ENCODE measurements at regions not wholly inside any gene's neighbourhood (a gene's known extent, or its start where the extent isn't known, plus 50 kb on each side); places are given as distances from the start of the nearest gene placed in this dataset.
"Not testable (repeated sequence)": the region's sequence is repeated elsewhere in the genome, so short reads cannot be mapped to it uniquely, and the experiment has no call there.

GRCh38 chr3:35120026-35120425, 519.3 kb upstream of the ARPP21 start:
- no peak for DNase-seq

- no peak for DNase-seq
Observed at GRCh38 chr3:35137612-35138011, 501.7 kb upstream of the ARPP21 start.

- no peak for DNase-seq
Observed at GRCh38 chr3:35141406-35141805, 497.9 kb upstream of the ARPP21 start.

GRCh38 chr3:35144011-35144410, 495.3 kb upstream of the ARPP21 start:
- DNase-seq, result no peak

DNA sequence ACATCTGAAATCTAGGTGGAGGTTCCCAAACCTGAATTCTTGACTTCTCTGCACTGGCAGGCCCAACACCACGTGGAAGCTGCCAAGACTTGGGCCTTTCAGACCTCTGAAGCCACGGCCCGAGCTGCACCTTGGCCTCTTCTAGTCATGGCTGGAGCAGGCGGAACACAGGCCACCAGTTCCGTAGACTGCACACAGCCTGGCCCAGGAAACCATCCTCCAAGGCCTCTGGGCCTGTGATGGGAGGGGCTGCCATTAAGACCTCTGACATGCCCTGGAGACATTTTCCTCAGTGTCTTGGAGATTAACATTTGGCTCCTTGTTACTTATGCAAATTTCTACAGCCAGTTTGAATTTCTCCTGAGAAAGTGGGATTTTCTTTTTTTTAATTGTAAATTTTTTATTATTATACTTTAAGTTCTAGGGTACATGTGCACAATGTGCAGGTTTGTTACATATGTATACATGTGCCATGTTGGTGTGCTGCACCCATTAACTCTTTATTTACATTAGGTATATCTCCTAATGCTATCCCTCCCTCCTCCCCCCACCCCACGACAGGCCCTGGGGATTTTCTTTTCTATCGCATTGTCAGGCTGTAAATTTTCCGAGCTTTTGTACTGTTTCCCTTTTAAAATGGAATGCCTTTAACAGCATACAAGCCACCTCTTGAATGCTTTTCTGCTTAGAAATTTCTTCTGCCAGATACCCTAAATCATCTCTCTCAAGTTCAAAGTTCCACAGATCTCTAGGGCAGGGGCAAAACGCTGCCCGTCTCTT, 492.9 kb upstream of the ARPP21 start:
- not testable (repeated sequence) for DNase-seq

GRCh38 chr3:35183927-35184675, 455.2 kb upstream of the ARPP21 start:
- DNase-seq, result no peak

GRCh38 chr3:35184775-35185174, 454.6 kb upstream of the ARPP21 start:
- DNase-seq, result no peak

DNA sequence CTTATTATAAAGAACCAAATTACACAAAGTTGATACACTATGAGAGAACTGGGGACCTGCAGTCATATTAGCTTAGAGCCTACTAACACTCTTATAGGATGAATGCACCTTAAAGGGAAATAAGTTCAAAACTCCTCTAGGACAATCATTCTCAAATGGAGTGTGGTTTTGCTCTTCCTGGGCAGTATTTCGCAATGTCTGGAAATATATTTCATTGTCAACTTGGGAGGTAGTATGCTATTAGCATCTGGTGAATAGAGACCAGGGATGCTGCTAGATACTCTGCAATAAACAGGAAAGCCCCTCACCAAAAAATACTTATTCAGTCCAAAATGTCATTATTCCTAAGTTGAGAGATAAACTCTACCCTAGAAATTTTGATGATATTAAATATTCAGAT, 451.4 kb upstream of the ARPP21 start:
- DNase-seq, result no peak

DNA sequence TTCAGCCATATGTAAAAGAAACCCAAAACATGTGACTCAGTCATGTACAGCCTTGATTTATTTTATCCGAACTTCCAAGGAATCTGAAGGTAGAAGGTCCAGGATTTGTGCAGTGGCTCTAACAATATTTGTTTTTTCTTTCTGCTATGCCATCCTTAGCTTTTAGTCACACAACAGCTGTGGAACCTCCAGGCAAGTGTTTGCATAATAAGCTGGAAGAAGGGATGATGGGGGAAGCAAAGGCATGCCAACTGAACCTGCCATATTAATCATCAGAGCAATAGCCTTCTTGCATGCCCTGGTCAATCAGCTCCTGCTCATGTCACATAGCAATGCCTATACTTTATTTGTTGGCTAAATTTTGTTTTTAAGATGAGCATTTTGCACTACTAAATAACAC, 444.7 kb upstream of the ARPP21 start:
- no peak for DNase-seq

GRCh38 chr3:35198857-35199256, 440.5 kb upstream of the ARPP21 start:
- DNase-seq, result no peak

DNA sequence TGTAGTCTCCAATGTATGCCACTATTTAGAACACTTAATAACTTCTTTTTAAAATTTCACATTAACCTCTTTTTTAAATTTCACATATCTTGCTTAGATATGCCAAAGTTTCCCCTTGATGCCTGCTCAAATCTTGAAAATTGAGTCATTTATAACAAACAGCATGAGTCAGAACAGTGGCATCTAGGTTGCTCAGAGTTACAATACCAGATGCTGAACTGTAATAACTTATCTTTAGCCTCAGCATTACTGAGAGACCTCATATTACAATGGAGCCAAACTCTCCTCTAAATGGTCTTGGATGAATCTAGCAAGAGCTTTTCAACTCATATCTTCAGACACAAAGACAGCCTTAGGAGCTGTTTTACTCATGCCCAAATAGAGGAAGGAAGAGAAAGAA, 439.3 kb upstream of the ARPP21 start:
- no peak for DNase-seq

DNA sequence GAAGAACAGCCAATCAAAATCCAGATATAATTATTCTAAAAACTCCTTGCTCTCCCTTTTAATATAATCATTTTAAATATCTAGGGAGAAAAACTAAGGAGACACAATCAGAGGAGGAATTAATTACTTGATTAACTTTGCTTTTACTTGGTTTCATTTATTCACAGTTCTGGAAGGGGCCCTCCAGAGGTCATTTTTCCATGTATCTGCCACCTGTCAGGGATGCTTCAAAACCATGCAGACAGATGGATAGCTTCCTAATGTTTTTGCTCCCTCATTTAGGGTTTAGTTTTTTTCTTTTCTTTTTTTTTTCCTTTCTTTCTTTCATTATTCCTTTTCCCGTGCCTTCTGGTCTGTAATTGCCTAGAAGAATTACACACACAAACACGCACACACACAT, 438.1 kb upstream of the ARPP21 start:
- no peak for DNase-seq

GRCh38 chr3:35215525-35216500, 423.5 kb upstream of the ARPP21 start:
- DNase-seq, result no peak

- no peak for DNase-seq
Observed at GRCh38 chr3:35216501-35217266, 422.6 kb upstream of the ARPP21 start.

GRCh38 chr3:35223632-35224394, 415.5 kb upstream of the ARPP21 start:
- DNase-seq, result no peak

DNA sequence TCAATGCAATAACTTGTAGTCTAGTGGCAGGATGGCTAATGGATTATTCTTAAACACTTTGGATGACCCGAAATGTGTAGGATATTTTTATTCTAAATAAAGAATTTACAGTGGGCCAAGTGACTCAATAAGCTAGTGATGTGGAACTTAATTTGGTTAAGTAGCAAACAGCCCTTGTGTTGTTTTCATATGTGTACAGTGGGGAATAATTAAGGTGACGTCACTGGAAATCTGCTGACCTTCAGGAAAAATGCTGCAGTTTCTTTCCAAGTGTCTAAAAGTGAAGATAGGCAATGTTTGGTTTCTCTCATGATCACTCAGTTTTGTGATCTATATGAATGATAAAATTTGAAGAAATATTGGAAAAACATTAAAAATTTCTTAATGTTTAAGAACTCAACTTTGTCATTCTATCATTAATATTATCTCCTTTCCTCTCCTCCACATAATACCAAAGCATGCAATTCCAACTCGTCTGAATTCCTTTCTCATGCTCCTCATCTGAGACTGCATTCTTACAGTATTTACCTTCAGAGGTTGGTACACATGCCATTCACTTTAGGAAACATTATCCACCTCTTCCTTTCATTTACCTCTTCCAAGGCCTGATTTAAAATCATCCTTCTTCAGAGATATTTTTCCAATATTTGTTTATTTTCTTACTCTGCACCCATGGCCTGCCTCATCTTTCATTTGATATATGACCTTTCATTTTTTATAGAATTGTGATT, 414.6 kb upstream of the ARPP21 start:
- DNase-seq, result no peak

- DNase-seq, result no peak
Observed at GRCh38 chr3:35241236-35241635, 398.1 kb upstream of the ARPP21 start.

DNA sequence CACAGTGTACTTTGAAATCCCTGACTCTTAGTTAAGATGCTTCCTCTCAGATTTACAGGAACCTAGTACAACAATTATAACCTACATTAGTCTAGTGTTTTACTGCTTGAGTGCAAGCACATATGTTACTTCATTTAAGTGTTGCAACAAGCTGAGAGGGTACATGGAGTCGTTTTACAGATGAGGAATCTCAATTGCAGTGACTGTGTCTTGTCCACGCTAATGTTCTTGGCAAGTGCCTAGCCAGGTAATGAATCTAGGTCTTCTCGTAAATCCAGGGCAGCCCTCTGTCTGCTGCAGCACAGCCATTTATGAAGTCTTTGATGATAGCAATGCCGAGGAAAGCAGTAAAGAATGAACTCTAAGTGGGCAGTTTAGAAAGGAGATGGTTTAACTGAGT, 384.4 kb upstream of the ARPP21 start:
- no peak for DNase-seq

DNA sequence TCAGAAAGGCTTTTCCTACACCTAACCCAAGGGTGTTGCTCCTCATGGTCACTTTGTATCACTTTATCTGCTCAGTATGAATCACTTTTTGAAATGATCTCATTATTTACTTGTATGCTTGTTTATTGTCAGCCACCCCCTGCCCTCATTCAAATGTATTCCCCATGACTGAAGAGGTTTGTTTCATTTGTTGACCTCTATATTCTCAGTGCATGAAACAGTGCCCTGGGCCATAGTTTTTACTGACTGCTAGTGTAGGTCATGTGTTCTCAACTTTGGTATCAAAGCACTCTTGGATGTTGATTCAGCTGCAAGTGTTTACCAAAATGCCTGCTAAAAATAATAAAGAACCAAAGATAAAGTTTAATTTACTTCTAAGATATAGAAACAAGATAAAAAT, 381.7 kb upstream of the ARPP21 start:
- DNase-seq, result no peak

DNA sequence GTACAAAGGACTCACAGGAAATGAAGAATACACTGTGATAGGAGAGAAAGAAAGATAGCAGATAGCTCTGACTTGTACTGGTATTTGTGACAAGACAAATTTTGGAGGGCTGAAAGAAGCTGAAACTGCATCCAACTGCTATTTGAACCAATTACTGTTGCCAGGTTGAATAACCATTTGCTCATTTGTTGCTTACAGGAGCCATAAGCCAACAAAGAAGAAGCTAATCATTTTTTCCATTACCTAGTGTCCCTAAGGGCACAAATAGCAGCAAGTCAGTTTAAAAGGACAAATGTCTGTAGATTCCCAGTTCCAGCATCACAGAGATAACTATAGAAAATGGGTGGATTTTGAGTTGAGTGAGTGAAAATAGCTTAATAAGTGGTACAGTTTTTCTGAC, 376.9 kb upstream of the ARPP21 start:
- DNase-seq, result no peak

Data from right lung (tissue), 2 donors.